ENCODE measurements at regions not wholly inside any gene's neighbourhood (a gene's known extent, or its start where the extent isn't known, plus 50 kb on each side); places are given as distances from the start of the nearest gene placed in this dataset.

DNA sequence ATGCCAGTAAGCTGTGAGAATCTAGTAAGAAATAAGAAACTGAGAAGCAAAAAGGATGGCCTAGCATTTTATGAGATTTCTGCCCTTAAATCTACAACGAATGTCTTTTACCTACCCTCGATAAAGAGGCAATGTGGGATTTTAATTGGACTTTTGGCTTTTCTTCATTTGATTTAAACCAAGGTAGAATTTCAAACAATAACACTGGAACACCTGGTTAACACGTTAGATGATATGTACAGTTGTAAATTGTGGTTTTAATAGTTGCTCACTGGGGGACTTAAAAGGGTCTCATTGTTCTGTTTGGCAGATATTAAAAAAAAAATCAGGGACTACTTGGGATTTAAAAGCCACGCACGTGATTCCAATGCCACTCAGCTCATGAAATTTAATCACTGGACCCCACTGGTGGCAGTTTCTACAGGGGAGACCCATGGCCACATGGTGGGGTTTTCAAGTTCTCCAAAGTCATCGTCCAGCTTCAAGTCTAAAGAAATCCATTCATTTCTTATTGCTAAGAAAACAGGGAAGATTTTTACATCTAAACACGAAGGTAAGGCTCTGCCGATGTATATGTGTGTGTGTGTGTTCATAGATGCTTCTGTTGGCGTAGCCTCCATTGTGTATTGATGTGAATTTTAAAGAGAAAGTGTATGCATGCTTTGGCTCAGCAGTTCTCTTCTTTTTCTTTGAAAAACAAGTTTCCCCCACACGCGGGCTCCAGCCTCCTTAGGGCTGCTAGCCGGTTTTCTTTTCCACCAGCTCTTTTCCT lies 588.6 kb upstream of the MKI67 start:
- Mint-ChIP-seq H3K36me3 (ENCODE audit: low read depth) (no peaks in the 10 kb centered on the region), H3K27ac (peak overlapping the region; percentile 49 to 87 (median 79)), H3K9me3 (no peaks in the 10 kb centered on the region), H3K27me3 (ENCODE audit: low read depth) (peaks cover 21% of the 10 kb centered on the region), H3K4me1 (peaks cover 24% of the 10 kb centered on the region), H3K4me3 (no peak overlapping the region)
- TF ChIP-seq, protein P1, sequence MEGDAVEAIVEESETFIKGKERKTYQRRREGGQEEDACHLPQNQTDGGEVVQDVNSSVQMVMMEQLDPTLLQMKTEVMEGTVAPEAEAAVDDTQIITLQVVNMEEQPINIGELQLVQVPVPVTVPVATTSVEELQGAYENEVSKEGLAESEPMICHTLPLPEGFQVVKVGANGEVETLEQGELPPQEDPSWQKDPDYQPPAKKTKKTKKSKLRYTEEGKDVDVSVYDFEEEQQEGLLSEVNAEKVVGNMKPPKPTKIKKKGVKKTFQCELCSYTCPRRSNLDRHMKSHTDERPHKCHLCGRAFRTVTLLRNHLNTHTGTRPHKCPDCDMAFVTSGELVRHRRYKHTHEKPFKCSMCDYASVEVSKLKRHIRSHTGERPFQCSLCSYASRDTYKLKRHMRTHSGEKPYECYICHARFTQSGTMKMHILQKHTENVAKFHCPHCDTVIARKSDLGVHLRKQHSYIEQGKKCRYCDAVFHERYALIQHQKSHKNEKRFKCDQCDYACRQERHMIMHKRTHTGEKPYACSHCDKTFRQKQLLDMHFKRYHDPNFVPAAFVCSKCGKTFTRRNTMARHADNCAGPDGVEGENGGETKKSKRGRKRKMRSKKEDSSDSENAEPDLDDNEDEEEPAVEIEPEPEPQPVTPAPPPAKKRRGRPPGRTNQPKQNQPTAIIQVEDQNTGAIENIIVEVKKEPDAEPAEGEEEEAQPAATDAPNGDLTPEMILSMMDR (IDR thresholded peaks at IDR 0.05; ENCODE audit: unreplicated experiment in 3 of 3) = no peak

DNA sequence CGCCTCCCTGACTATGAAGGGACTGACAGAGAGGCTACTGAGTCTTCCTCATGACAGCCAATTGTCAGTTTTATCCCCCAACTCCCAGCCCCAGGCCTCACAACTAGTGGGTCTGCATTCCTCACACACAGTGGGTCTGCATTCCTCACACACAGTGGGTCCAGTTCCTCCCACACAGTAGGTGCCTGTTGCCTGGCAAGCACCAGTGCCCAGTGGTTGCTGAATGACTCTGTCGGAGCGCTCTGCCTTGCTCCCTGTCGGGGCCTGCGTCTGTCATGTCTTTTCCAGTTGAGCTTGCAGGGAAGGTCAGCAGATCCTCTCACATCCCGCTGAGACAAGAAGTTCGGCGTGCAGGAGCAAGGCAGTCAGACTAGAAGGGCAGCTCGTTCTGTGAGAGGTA lies 590.0 kb upstream of the MKI67 start:
- H3K27me3 Mint-ChIP-seq (ENCODE audit: low read depth) = peaks cover 22% of the 10 kb centered on the region
- H3K4me3 Mint-ChIP-seq = no peak overlapping the region
- H3K27ac Mint-ChIP-seq = no peak overlapping the region
- peaks cover 24% of the 10 kb centered on the region for H3K4me1 Mint-ChIP-seq
- no peaks in the 10 kb centered on the region for H3K9me3 Mint-ChIP-seq
- H3K36me3 Mint-ChIP-seq (ENCODE audit: low read depth) = no peaks in the 10 kb centered on the region
- TF ChIP-seq, protein P1 (IDR thresholded peaks at IDR 0.05; ENCODE audit: unreplicated experiment in 3 of 3) = no peak

DNA sequence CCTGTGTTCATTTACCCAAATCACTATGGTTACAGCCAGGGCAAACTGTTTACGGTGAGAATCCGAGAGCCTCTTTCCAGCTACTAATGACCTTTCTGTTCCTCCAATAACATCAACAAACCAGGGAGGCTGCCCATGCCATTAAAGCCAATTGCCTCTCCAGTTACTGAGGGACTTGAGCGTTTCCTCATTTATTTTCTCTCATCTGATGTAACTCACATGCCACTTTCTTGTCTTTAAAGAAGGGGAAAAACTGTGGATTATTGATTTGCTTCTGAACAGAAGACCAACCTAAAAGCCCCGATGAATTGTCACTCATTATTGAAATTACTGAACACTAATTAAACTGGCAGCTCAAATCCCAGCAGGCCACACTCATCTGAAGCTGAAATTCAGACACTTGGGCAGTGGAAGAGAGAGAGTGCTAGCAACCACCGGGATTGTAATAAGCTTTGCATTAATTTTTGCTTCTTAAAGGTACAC lies 595.8 kb upstream of the MKI67 start:
- Mint-ChIP-seq H3K4me3 (no peak overlapping the region), H3K36me3 (ENCODE audit: low read depth) (no peaks in the 10 kb centered on the region), H3K4me1 (peaks cover 6% of the 10 kb centered on the region), H3K9me3 (no peaks in the 10 kb centered on the region), H3K27ac (peak overlapping the region in 2 of 3 experiments; percentile 20 to 43), H3K27me3 (ENCODE audit: low read depth) (peaks cover 20% of the 10 kb centered on the region)
- TF ChIP-seq, protein P1 (IDR thresholded peaks at IDR 0.05; ENCODE audit: unreplicated experiment in 3 of 3) = no peak

DNA sequence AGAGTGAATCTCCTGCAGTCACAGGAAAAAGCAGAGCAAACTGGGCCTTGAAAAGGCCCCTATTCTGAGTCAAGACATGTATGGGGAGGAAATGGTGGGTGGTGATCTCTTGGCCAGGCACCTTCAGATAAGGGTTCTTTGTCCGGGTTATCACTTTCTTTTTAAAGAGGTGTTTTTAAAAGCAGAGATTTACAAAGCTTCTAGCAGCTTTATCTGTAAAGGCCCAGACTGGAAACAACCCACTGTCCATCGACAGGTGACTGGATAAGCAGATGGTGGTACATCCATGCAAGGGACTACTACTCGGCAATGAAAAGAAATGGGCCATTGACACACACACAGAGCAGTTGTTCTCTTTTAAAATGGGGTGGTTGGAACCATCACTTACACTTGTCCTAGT lies 596.7 kb upstream of the MKI67 start:
- Mint-ChIP-seq H3K9me3 (no peaks in the 10 kb centered on the region), H3K4me1 (peaks cover 6% of the 10 kb centered on the region), H3K4me3 (no peak overlapping the region), H3K27ac (no peak overlapping the region), H3K36me3 (ENCODE audit: low read depth) (no peaks in the 10 kb centered on the region), H3K27me3 (ENCODE audit: low read depth) (peaks cover 12% of the 10 kb centered on the region)
- TF ChIP-seq, protein P1 (IDR thresholded peaks at IDR 0.05; ENCODE audit: unreplicated experiment in 3 of 3) = no peak

DNA sequence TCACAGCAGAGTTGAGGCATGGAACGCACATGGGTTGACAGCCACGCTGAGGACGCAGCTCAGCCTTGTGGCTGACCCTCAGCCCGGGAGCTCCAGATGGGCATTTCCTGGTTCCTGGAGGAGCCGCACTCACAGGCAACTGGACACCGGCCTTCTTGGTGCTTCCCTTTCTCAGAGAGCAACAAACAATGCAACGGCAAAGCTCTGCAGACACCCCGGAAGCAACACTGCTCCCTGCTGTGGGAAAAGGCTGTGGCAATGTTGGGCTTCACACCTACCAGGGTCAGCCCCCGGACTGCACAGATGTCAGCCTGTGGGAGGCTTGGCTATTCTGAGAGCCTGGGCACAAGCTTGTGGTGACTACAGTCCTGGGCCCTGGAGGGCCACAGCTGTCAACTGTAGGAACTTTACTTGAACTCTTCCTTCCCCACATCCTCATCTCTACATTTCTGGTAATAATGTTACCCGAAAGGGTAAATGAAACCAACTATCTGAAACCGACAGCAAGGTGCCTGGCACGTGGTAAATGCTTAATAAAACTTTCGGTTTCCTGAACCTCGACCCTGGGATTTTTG lies 597.5 kb upstream of the MKI67 start:
- no peak overlapping the region for H3K4me3 Mint-ChIP-seq
- H3K27me3 Mint-ChIP-seq (ENCODE audit: low read depth) = peaks cover 19% of the 10 kb centered on the region
- peaks cover 6% of the 10 kb centered on the region for H3K4me1 Mint-ChIP-seq
- no peaks in the 10 kb centered on the region for H3K9me3 Mint-ChIP-seq
- no peaks in the 10 kb centered on the region for H3K36me3 Mint-ChIP-seq (ENCODE audit: low read depth)
- TF ChIP-seq, protein P1 (IDR thresholded peaks at IDR 0.05; ENCODE audit: unreplicated experiment in 3 of 3) = no peak
- no peak overlapping the region for H3K27ac Mint-ChIP-seq
